GM18867 (cell line): ENCODE measurements at regions not wholly inside any gene's neighbourhood (a gene's known extent, or its start where the extent isn't known, plus 50 kb on each side); places are given as distances from the start of the nearest gene placed in this dataset.

ENCODE experiments used
- ATAC-seq: cut with Tn5 transposase; IDR thresholded peaks from one replicate; pipeline ENCODE4 v1.9.1; 2021; ENCODE audit warnings: mild to moderate bottlenecking, moderate library complexity; ENCODE audit not compliant: unreplicated experiment

DNA sequence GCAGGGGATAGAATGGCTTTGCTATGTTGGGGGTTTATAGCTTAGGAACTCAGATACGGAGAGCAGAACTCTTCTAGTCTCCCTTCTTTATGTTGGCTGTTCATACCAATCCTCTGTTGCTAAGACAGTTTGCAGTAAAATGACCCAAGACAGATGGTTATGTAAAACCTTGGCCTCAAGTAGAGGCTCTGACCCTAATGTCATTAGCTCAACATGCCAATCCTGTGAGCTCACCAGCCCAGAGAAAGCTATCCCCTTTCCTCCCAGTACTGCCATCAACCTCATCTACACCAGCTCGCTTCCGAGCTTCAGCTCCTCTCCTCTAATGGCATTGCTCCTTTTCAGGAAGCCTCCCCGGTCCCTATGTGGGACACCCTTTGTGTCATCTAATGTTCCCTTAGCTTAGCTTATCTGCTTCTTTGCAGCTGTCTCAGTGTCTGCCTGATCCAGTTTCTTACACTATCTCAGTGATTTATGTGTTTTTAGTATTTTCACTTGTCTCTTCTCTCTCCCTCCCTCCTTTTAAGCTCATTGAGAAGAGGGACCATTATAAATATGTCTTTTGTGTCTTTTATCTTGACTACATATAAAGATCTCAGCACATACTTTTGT lies 281.3 kb upstream of the CLINT1 start:
- no peak for ATAC-seq

GRCh38 chr5:158139161-158139560 lies 280.2 kb upstream of the CLINT1 start:
- ATAC-seq: no peak

DNA sequence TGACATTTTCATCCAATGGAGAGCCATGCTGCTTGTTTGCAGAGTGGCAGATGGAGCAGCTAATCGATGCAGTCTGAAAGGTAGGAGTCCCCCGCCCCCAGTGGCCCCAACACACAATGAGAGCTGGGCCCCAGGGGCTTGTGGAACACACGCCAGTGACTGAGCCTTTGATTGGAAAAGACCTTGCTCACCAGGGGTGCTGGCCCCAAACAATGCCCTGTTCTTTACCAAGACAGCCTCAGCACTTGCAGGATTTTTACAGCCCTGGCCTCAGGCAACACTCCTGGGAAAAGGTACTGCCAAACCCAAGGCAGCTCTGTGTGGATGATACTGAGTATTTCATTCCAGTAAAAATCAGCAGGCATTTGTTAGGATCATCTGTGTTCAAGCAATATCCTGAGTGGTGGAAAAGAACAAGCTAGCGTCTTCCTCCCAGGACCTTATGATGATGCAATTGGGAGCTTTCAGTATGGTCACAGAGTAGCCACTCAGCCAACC lies 276.8 kb upstream of the CLINT1 start:
- ATAC-seq: no peak

DNA sequence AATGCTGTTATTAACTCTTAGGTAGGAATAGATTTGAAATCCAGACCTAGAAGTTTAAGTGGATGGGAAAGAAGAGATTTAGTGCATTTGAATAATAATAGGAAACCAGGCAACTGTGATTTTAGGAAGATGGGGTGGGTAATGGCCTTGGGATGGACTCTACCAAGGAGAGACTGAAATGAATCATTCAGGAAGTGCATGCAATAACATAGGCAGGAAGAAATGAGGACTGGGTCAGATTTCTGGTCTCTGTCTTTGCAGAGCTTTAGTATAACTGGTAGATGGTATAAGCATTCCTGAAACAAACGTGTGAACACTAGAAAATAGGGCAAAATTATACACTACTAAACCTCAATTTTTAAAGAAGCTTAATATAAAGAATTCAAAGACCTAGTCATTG lies 274.4 kb upstream of the CLINT1 start:
- no peak for ATAC-seq

DNA sequence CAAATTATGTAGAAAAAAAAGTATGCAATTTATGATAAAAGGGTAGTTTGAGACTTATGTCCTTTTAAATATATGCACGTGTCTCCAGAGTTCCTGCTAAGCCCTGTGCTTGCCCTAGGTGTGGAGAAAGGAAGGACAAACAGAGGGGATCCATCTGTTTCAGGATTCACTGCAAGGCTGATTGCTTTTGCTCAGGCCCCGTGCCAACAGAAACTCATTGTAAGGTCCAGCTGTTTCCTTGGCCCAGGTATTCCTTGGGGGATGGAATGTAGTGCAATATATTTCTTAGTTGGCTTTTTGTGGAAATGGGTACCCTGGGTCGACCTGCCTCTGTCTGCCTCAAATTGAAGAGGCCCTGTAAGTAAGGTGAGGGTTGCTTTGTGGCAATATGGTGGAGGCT lies 268.6 kb upstream of the CLINT1 start:
- ATAC-seq: no peak

DNA sequence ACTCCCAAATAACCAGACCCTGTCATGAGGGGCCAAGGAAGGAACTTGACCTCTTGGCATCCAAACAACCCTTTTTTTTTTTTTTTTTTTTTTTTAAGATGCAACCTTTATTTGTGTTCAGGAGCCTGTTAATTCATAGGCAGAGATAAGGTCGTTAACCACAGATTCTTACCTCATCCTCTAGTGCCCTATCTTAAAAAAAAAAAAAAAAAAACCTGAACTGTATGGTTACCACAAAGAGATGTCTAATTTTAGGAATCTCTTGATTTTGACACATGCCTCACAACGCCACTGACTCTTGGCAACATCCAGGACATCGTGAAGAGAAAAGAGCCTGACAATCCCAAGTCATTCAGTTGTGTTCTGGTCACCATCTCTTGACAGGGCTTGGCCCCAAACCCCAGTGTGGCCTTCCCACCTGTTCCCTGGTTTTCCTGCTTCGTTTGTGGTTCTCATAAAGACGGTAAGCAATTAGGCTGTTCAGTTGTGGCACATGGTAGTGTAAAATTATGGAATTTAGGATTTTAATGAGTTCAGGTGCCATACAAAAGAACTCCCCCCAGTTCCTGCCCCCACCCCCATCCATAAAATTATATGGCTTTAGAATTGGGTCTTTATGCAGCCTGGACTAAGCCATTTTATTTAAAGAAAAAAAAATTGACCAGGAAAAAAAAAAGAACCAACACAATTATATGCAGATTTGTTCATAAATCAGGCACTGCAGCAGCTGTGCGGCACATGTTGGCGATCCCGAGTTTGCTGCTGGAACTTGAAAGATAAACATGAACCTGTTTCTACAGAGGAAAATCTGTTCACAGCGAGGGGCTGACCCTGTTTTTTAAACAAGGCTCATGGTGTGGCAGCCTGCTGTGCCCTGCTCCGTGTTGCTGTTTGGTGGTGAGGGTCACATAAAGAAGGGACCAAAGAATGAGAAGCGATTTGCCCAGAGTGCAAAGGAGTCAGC lies 267.8 kb upstream of the CLINT1 start:
- ATAC-seq: no peak

GRCh38 chr5:158124606-158125316 lies 265.8 kb upstream of the CLINT1 start:
- no peak for ATAC-seq

DNA sequence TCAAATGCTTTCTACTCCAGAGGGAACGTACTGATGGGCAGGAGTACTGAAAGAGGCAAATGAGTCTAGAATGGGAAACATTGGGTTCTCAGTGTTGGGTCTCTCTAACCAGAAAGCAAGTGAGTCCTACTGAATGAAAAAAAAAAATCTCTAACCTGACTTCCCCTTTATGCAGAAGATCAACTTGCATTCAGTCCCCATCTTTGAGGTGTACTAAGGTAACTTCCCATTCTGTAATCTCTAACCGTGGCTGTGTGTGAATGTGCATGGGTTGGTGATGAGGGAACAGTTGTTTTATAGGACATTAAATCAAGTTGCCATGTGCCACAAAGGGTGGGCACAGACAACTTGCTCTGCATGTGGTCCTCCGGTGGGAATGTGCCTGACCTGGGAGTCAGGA lies 264.6 kb upstream of the CLINT1 start:
- no peak for ATAC-seq

DNA sequence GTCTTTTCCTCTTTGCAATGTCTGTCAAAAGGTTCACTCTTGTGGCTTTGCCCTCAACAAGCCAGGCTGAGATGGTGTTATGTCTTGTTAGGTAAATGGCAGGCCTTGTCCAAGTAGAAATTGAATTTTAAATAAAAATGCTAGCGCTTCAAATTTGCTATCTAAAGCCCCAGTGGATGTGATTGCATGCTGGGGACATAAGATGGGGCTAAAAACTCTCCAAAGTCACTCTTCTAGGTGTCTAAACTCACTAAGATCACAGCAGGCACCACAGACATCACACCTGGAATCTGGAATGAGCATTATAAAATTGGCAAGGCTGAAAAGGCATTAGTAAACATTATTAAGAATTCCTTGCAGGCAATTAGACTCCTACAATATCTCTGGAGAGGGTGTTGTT lies 262.7 kb upstream of the CLINT1 start:
- no peak for ATAC-seq

DNA sequence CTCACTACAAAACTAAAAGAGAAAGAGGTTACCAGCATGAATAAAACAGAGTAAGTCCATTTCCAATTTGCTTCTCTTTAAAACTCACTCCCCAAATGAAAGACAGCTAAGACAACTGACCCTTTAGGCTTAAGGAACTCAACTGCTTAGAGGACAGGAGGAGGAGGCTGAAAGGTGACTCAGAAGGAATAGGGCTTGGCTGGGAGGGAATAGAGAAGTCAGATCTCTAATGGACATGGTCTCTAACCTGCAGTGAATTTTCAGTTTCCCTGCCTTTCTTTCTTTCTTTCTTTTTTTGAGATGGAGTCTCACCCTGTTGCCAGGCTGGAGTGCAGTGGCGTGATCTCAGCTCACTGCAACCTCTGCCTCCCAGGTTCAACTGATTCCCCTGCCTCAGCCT lies 261.8 kb upstream of the CLINT1 start:
- no peak for ATAC-seq

DNA sequence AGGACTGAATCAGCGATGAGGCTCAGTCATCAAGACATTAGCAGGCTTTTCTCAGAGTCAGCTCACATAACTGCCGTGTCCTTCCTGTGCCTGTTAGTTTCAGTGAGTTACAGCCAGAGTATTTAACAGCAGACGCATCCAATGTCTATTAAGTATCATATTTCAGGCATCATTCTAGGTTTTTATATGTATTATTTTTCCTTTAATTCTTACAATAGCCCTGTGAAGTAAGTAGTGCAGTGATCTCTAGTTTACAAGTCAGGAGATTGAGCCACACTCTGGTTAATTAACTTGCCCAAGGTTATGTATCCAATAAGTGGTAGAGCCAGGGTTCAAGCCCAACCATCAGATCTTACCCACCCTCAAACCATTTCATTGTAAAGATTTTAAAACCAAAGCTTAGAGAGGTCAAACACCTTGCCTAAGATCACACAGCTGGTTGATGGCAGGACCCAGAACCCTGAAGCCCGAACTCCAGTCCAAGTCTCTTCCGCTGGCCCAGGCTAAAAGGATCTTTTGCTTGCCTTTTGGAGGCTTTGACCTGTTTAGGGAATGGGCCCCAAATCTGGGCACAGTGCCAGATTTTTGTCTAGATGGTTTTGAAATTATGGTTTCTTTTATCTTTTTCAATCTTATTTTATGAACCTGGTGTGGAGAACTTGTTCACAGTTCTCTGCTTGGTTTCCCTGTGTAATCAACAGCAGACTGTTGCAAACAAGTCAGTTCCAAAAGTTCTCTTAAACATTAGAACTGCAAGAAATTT lies 261.2 kb upstream of the CLINT1 start:
- no peak for ATAC-seq

- no peak for ATAC-seq
Observed at GRCh38 chr5:158117467-158118160, 258.7 kb upstream of the CLINT1 start.

DNA sequence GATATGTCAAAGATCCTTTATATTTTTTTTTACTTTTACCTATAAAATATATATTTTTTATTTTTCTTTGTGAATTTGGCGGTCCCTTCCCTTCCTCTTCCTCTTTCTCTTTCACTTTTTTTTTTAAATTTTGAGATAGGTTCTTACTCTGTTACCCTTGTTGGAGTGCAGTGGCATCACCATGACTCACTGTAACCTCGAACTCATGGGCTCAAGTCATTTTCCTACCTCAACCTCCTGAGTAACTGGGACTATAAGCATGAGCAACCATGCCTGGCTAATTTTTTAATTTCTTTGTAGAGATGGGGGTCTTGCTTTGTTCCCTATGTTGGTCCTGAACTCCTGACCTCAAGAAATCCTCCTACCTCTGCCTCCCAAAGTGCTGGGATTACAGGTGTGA lies 258.0 kb upstream of the CLINT1 start:
- ATAC-seq: no peak

DNA sequence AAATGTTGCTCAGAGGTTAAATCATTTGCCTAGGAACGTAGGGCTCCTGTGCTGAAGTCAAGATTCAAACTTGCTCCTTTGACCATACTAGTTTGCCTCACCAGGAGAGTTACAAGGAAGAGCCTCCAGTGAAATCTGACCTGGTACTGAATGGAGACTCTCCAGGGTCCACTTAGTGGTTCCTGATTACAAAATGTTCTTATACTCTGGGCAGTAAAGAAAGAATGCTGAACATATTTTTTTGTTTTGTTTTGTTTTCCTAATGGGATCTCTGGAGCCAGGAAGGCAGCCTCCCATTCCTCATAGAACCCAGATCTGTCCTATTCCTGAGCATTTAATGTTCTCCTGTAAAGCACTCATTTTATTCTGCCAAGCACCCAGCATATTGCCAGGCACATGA lies 256.5 kb upstream of the CLINT1 start:
- no peak for ATAC-seq

DNA sequence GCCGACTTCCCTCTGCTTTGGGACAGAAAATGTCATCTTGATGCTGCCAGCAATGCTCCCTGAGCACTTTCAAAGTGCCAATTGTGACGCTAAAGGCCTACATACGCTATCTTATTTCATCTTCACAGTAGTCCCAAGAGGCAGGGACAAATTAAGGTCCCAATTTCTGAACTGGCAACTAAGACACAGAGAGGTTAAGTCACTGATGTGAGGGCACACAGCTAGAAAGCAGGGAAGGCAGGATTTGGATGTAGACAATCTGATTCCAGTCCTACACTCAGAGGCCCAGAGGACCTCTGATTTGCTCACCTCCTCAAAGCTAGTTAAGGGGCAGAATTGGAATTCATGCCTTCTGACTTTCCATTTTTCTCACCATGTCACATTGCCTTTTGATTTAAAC lies 249.2 kb upstream of the CLINT1 start:
- no peak for ATAC-seq

- no peak for ATAC-seq
Observed at GRCh38 chr5:158100373-158100888, 241.5 kb upstream of the CLINT1 start.

- no peak for ATAC-seq
Observed at GRCh38 chr5:158099571-158100105, 240.7 kb upstream of the CLINT1 start.

DNA sequence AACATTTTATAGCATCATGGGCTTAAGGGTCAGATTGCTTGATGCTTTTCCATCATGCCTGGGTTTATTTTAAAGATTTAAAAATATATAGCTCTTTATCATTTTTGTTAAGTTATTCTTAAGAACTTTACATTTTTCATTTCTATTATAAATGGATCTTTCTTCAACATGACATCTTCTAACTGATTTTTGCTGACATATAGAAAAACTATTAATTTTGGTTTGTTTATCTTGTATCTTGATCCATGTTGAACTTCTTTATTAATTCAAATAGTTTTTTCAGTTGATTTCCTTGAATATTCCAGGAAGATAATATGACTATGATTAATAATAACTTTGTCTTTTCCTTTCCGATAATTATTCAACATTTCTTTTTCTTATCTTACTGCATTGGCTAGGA lies 237.9 kb upstream of the CLINT1 start:
- ATAC-seq: no peak

GRCh38 chr5:158086856-158087255 lies 227.9 kb upstream of the CLINT1 start:
- no peak for ATAC-seq

DNA sequence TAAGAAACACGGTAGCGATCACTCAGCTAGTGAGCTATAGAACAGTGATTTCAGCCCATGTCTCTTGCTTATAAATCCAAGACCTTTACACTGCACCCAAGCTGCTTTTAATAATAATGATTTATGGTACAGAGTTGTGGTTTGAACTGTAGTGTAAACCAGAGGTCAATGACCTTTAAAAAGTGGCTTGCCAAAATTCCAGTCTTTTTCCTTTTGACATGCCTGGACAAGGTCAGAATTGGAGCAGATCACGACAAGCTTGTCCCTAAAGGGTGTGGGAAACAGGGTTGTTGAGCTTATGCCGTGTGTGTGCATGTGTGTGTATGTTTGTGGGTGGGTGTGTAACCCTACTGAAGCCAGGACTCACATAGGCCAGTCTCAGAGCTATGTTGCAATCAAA lies 225.3 kb upstream of the CLINT1 start:
- no peak for ATAC-seq
